Effector CD8-positive, alpha-beta T cell (primary cell): ENCODE measurements at regions not wholly inside any gene's neighbourhood (a gene's known extent, or its start where the extent isn't known, plus 50 kb on each side); places are given as distances from the start of the nearest gene placed in this dataset.

ENCODE experiments used
- DNase-seq: peaks from one replicate; lab custom pipeline; 2025; lab: John Stamatoyannopoulos, UW

DNA sequence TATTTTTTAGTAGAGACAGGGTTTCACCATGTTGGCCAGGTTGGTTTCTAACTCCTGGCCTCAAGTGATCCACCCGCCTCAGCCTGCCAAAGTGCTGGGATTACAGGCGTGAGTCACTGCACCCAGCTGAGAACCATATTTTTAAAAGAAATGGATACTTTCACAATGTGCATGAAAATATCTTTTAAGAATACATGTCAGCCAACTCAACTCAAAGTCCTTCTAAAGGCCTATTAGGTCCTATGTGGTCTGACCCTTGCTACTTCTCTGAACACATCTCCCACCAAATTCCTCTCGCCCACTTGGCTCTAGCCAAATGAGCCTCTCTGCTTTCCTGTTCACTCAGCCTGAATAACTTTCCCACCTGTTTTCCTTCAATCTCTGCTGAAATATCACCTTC is 119.6 kb downstream of the MTX2 start:
- no peak for DNase-seq

DNA sequence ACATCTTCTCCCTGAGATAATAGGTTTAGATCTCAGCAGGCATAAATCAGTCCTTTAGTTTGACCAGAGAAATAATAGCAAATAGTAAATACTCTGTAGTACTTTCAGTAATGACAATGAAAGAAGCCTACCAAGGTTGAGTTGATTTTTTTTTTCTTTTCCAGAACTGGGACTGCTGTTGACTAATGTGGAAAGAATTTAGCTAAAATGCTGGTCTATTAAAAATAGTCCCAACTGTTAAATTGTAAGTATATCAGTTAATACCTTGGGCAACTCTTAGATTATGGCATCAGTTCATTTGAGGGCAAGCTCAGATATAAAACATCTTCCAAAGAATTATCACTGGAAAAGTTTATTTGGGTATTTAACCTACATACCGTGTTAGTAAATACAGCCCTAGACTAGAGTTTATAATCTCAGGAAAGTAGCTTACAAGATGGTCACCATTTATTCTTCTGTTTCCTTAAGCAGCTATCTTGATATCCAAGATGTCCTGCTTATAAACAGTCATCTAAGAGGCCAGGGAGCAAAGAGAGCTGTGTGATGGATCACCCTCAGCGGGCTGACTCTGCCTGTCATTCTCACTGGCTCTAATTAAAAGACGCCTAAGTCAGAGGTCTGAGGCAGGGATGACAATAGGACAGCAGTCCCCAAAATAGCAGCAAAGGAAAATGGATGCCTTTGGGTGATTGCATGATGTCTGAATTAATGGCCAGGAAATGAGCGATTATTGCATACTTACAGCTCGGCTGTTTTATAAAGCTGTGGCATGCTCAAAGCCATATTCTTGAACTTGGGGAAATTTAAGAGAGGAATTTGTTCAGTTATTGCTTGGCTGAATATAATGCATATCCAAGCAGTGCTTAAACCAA is 121.3 kb downstream of the MTX2 start:
- DNase-seq, result no peak

DNA sequence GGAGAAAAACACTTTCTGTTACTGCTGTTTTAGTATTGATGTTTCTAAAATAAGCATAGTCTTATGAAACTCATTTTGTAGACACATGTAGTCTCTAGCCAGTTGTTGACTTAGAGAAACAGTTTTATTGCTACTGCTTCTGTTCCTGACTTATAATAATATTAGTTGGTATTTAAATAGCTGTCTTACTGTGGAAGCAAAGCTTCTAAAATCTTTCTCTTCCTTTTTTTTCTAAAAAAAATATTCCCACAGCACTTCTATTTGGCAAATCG is 121.8 kb downstream of the MTX2 start:
- no peak for DNase-seq

DNA sequence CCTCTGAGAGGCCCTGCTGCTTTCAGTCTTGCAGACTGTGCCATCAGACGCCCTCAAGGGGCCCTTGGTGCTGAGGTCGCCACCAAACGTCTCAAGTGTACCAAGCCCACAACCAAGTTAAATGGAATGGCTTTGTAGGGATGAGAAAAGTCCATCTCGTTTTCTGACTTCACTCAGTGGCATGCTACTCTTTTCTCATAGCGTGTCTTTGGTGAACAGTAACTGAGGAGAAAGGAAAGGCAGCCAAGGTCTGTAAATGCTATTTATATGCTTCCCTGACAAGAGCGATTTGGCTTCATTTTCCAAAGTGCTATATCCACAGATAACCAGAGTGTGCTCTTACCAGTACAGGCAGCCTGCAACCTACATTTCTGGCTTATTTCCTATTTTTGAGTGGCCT is 123.0 kb downstream of the MTX2 start:
- DNase-seq, result no peak

DNA sequence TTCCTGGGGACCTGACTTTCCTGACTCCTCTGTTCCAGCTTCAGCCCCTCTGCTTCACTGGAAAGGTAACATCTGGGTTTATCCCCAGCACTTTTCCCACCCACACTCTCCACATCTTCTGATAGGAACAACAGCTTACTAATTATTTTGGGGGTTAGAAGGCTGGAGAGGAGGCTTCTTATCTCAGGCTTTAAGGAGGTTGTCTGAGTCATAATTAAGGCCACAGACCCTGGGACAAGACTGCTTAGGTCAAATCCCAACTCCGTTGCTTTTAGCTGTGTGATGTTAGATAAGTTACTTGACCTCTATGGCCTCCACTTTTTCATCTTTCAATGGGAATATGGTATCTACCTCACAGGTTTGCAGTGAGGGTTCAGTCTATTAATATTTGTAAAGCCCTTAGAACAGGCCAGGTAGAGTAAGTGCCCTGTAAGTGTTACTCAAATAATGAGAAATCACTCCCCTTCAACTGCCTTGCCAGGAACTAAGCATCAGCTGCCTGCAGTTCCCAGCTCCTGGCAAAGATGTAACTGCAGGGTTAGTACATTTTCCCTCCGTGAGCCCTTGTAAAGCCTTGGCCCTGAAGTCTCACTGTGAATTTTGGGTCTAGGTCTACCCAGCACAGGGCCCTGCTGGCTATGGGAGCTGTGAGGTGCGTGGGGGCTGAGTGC is 123.6 kb downstream of the MTX2 start:
- DNase-seq, result no peak

DNA sequence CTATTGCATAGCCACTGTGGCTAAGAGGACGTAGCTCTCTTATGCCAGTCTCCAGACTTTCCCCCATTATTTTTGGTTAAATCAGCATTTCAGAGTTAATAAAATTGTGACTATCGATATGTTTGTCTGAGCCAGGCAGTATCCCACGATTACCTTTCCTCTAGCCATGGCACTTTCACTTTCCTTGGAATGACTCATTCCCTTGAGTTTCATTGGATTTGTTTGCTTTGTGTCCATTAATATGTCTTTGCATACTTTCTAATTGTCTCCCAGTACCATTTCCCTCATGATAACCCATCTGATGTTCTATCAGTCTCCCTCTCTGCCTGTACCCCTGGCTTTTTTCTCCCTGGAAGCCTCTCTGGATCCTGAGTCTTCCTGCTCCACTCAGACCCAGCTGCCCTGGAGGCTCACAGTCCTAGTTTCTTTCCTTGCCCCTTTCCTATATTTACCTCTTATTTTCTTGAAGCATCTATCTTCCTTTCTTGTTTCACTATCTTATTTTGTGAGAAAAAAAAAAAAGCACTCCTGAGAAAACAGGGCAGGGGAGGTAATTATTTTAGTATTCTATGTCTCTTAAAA is 126.1 kb downstream of the MTX2 start:
- DNase-seq, result no peak

DNA sequence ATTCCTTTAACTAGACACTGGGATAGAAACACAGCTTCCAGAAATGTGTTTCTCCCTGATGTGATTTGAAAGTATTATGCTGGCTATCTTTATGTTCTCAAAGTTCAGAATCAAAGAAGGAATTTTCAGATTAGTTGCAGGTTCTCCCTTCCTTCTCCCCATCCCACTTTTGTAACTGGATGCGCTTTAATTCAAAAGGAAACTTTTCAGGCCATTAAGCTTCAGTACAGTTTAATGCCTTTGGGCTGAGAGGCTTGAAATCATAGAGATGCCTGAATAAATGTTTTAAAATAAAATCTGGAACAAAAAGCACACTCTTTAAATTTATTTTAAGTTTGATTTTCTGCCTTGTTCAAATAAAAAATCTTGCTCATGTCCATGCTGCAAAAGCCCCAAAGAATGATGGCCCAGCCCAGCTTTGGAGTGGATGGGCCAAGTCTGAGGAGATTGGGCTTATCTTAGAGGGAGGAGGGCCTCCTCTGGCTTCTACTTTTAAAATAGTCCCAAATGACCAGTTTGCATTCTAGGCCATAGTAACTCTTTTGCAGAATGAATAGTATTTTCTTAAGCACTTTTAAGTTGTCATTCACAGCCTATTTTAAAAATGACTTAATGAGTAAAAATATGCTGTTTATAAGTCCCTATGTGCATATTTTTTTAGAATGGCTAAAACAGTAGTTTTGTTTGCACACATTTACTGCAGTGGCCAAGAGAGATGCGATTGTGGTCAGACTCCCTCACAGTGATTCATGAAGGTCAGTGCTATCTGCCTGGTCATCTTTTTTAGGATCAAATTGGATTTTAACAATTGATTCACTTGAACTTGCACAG is 129.2 kb downstream of the MTX2 start:
- DNase-seq, result no peak

DNA sequence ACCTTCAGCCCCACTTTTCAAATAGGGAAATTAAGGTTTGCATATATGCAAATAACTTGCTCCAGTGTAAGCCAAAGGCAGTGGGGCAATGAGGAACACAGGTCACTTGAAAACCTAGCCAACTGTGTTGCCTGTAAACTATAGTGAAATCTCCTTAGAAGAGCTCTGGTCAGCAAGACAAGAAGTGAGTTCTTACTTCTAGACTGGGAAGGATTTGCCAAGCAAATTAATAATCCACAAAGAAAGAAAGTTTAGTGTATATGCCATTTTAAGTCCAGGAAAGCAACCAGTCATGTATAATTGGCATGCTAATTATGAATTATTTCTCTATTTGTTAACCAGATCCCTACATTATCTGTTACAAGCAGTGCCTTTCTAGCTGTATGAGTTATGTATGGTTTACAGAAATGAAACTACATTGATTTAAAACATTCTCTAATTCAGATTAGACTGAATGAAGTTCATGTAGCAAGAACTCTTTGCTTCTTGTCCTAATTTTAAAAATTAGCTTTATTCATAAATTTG is 129.9 kb downstream of the MTX2 start:
- DNase-seq, result no peak

DNA sequence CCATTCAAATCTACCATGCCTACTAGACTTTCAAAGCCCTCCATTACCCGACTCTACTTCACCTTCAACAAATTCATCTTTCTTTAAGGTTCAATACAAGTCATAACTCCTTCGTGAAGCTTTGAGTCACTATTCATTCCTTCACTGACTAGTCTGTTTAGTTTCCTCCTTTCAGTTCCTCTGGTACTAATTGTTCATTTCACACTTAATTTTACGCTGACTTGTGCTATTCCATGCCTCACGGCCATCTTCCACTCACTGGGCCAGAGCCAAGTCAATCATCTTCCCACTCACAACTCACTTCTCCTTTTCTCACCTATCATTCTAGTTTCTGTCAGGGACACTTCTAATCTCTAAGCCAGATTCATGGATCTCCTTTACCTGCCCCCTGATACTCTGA is 136.2 kb downstream of the MTX2 start:
- DNase-seq, result no peak

DNA sequence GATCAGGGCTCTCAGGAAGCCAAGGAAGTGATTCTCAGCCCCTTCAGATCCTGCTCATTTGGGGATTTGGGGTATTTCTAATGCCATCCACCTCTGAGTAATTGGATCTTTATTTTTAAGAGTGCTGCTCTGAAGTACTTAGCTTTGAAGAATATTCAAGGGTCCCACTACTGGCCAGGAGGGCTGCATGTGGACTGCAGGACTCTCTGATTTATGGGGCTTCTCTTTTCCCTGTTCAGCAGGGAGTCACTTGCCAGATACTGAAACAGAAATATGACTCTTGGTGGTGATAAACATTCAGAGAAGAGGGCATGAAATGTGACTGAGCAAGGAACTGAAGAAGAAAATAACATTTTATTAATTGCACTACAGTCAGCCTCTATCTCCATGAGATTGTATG is 138.5 kb downstream of the MTX2 start:
- DNase-seq, result no peak

DNA sequence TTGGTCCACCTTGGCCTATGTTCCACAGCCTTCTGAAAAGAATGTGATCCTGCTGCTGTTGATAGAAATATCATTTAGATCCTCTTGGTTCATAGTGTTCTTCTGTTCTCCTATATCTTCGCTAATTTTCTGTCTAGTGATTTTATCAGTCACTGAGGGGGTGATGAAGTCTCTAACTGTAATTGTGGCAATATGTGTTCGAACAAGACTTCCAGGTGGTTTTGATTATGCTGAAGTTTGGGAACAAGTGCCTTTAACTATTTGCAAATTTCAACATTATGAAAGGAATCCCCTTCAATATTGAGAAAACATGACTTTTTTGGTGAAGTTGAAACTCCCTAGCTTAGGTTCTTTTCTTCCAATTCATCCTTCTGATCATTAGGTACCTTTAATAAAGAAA is 140.4 kb downstream of the MTX2 start:
- DNase-seq, result no peak

DNA sequence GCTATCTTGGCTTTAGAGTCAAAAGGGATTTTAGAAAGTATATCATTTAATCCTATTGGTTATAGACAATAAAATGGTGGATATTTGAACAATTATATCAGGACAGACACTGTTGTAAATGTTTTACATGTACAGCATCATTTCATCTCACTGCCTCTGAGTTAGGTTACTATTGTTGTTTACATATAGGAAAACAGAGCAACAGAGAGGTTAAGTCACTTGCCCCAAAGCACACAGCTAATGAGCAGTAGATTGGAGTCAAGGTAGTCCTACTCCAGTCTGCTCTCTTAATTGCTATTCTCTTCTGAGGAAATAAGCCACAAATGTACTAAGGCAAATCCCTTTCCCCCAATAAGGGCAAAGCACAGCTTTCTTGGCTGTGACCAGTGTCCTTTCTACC is 142.9 kb downstream of the MTX2 start:
- DNase-seq, result no peak

DNA sequence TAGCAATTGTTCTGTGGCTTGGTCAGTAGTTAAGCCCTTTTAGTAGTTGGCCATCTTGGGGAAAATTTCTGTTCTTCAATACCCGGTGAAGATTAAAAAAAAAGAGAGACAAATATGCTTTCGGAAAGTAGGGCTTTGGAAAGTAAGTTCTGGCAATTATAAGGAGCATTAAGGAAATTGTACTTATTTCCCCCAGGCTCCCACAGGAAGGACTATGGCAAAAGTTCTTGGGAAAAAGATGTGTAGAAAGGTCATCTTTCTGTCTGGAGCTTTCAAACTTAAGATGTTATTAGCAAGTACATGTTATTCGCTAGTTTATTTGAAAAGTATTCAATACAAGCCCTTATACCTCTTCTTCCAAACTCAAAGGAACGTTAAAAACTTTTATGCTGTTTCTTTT is 144.5 kb downstream of the MTX2 start:
- no peak for DNase-seq

DNA sequence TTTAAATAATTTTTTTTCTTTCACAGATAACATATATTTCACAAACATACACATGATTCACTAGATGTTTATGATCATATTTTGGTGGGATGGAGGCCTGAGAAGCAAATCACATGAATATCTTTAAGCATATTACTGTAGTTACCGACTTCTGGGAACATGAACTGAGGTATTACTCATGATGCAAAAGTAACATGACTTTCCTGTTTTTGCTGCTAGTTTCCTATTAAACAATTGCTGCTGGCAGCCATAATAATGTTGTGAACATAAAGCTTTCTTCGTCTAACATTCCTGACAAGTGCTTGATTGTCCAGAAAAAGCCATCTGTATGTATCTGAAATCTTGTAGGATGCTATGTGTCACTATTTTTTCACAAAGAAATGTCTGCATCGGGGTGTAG is 145.4 kb downstream of the MTX2 start:
- no peak for DNase-seq

DNA sequence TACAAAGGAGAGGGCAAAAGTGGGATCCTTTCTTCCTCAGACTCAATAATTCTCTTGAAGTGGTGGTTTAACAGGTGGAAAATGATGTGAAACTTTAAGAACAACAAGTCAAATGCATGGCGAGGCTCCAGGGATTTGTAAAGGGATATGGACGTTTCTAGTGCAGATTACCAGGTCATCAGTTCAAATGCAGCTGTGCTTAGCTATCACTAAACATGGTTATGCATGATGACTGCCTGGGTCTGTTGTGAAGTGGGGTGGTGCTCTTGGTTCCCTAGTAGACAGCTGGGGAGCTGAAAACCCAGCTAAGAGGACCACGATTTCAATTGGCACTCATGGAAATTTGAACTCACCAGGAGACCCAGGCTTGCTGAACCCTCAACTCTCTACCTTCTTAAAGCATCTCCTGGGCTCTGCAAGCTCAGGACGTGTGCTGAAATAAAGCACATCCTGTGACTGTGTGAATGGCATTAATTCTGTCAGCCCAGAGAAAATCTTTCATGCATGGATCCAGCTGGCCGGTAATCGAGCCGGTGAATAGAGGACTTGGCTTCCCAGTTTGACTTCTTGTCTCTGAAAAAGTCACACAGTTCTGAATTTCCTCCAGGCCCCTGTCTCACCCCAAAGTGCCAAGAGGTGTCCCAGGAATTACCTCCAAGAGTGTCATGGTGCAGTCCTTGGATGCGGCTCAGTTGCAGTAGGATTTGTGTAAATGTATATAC is 146.1 kb downstream of the MTX2 start:
- no peak for DNase-seq

DNA sequence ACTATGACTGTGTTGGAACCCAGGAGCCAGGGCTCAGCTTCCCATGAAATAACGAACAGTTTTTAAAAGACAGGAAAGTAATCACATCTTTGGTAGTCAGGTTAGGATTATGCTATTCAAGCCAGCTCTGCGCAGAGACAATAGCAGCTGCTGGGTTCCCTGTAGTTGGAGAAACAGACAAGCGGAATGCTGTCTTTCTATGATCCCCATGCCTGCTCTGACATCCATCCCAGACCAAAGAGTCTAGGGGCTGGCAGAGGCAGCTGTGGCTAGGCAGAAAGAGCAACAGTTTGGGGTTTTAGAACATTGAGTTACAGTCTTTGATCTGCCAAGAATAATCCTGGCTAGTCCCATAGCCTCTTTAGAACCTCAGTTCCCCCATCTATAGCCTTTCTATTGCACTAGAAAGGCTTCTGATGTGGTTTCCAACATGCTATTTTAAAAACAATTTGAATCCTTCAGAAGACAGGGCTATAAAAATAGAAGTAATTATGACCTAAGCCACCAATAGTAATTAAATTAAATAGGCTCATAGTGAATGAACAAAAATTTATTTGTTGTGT is 146.8 kb downstream of the MTX2 start:
- no peak for DNase-seq

DNA sequence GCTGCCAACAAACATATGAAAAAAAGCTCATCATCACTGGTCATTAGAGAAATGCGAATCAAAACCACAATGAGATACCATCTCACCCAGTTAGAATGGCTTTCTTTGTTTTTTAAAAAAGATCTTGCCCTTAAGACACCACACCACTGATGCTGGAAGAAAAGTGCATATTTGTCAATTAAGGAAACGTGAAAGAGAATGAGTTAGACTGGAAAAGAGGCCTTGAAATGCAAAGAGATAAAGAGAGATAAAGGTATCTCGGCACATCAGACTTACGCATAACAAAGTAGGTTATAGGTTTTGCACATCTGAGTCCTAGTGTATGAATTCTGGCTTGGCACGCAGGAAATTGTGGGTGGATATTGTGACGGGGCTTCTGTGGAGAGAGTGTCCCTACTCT is 149.5 kb downstream of the MTX2 start:
- no peak for DNase-seq

DNA sequence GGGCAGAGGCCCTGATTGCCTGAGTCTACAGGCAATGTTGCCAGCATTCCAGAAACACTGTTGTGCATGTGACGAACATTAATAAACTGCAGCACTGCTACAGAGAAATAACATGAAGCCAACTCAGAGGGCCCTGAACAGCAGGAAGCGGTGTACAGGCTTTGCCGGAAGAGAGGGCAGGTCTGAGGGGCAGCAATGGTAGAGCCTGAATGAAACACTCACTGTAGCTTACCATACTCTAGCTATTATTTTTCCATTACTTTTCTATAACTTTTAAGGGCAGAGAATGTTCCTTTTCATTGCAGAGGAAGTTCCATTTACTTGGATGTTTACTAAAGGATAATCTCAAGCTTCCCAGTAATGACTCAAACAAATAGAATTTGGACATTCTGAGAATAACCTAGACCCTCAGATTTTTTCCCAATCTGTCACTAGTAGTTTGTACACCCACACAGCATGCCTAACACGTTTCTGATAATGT is 150.4 kb downstream of the MTX2 start:
- no peak for DNase-seq

DNA sequence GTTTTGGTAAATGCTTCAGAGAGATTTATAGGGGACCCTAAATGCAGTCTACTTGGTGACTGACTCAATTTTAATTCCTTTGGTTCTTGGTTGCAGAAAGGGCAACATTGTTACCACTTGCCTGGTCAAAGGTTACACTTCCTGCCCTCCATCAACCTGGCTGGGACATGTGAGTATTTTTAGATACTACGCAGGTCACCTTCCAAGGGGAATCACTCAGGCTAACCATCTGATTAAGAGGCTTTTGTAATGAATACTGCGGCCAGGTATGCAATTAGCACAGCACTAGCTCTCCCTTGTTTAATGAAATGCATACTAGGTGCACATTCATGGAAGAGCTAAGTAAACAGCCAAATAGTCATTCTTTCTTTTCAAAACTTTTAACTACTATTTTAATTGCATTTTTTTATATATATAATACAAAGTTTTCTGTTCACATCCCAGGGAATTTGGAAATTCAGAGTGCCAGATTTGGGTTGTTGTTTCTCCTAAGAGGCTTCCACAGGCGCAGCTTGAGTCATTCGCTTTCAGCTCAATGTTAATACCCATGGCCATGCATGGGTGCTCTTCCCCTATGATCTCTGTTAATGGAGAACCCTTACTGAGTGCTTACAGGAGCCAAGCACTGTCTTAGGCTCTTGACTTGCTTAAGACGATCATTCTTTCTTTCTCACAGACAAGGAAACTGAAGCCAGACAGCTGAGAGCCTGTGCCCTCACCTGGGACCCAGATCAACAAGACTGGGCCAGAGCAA is 152.2 kb downstream of the MTX2 start:
- DNase-seq, result no peak

DNA sequence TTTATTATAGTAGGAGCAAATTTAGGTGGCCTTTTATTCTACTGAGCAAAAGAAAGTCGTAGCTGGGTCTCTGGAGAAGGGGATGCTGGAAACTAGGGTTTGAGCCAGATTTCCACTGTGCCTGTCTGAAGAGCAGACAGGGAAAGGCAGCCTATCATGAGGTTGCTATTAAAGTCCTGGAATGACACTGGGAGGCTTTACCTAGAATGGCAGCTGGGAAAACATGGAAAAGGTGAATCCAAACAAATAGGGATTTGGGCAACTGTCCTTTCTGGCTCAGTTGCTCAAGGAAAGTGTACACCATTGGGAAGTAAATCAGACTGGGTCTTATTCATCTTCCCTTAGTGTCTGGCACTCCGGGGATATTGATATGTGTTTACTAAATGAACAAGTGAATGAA is 154.6 kb downstream of the MTX2 start:
- DNase-seq, result no peak
